ENCODE measurements at regions not wholly inside any gene's neighbourhood (a gene's known extent, or its start where the extent isn't known, plus 50 kb on each side); places are given as distances from the start of the nearest gene placed in this dataset.
"Not testable (repeated sequence)": the region's sequence is repeated elsewhere in the genome, so short reads cannot be mapped to it uniquely, and the experiment has no call there.

- Mint-ChIP-seq H3K9me3 (peaks cover 0 to 3% (median 2%) of the 10 kb centered on the region in 3 donors), H3K4me3 (no peak overlapping the region), H3K27me3 (peaks cover 2% of the 10 kb centered on the region), H3K36me3 (no peaks in the 10 kb centered on the region), H3K27ac (no peak overlapping the region), H3K4me1 (no peaks in the 10 kb centered on the region)
Observed at GRCh38 chr3:63719796-63720445, 67.4 kb downstream of the SNTN start.

GRCh38 chr3:63720951-63721350, 68.5 kb downstream of the SNTN start:
- not testable (repeated sequence) for H3K4me3 Mint-ChIP-seq, H3K27ac Mint-ChIP-seq, H3K9me3 Mint-ChIP-seq, H3K36me3 Mint-ChIP-seq, H3K27me3 Mint-ChIP-seq, H3K4me1 Mint-ChIP-seq

GRCh38 chr3:63724987-63725386, 72.5 kb downstream of the SNTN start:
- H3K9me3 Mint-ChIP-seq, result peaks cover 0 to 3% (median 2%) of the 10 kb centered on the region in 3 donors
- no peaks in the 10 kb centered on the region for H3K4me1 Mint-ChIP-seq

GRCh38 chr3:63726656-63727055, 74.2 kb downstream of the SNTN start:
- no peaks in the 10 kb centered on the region for H3K4me1 Mint-ChIP-seq

More at GRCh38 chr3:63724987-63725386, 72.5 kb downstream of the SNTN start:
- Mint-ChIP-seq H3K36me3 (no peaks in the 10 kb centered on the region), H3K4me3 (no peak overlapping the region), H3K27me3 (peaks cover 5% of the 10 kb centered on the region), H3K27ac (no peak overlapping the region)

GRCh38 chr3:63727233-63727632, 74.8 kb downstream of the SNTN start:
- Mint-ChIP-seq H3K27ac (peak overlapping the region in 1 of 3 donors; percentile 55), H3K27me3 (peaks cover 8% of the 10 kb centered on the region), H3K4me3 (no peak overlapping the region), H3K4me1 (no peaks in the 10 kb centered on the region), H3K36me3 (no peaks in the 10 kb centered on the region), H3K9me3 (peaks cover 0 to 2% (median 0%) of the 10 kb centered on the region in 3 donors)

More at GRCh38 chr3:63726656-63727055, 74.2 kb downstream of the SNTN start:
- no peak overlapping the region for H3K4me3 Mint-ChIP-seq
- peaks cover 0 to 2% (median 0%) of the 10 kb centered on the region in 3 donors for H3K9me3 Mint-ChIP-seq
- peak overlapping the region in 1 of 3 donors; percentile 55 for H3K27ac Mint-ChIP-seq
- no peaks in the 10 kb centered on the region for H3K36me3 Mint-ChIP-seq
- peaks cover 8% of the 10 kb centered on the region for H3K27me3 Mint-ChIP-seq

- H3K4me1 Mint-ChIP-seq, result peaks cover 0 to 1% (median 0%) of the 10 kb centered on the region in 3 donors
- peaks cover 6% of the 10 kb centered on the region for H3K27me3 Mint-ChIP-seq
- H3K4me3 Mint-ChIP-seq, result no peak overlapping the region
- H3K27ac Mint-ChIP-seq, result no peak overlapping the region
- no peaks in the 10 kb centered on the region for H3K36me3 Mint-ChIP-seq
- H3K9me3 Mint-ChIP-seq, result no peaks in the 10 kb centered on the region
Observed at GRCh38 chr3:63731866-63732265, 79.4 kb downstream of the SNTN start.

GRCh38 chr3:63733278-63733677, 80.8 kb downstream of the SNTN start:
- H3K27ac Mint-ChIP-seq, H3K36me3 Mint-ChIP-seq, H3K9me3 Mint-ChIP-seq, H3K4me1 Mint-ChIP-seq, H3K4me3 Mint-ChIP-seq, H3K27me3 Mint-ChIP-seq: not testable (repeated sequence)

GRCh38 chr3:63734632-63735031, 82.2 kb downstream of the SNTN start:
- H3K27ac Mint-ChIP-seq, H3K36me3 Mint-ChIP-seq, H3K4me1 Mint-ChIP-seq, H3K27me3 Mint-ChIP-seq, H3K9me3 Mint-ChIP-seq, H3K4me3 Mint-ChIP-seq: not testable (repeated sequence)

GRCh38 chr3:63736757-63737156, 82.3 kb upstream of the C3orf49 start:
- not testable (repeated sequence) for H3K4me3 Mint-ChIP-seq, H3K9me3 Mint-ChIP-seq, H3K27me3 Mint-ChIP-seq, H3K27ac Mint-ChIP-seq, H3K4me1 Mint-ChIP-seq, H3K36me3 Mint-ChIP-seq

GRCh38 chr3:63738577-63738976, 80.5 kb upstream of the C3orf49 start:
- not testable (repeated sequence) for H3K27ac Mint-ChIP-seq, H3K9me3 Mint-ChIP-seq, H3K36me3 Mint-ChIP-seq, H3K4me3 Mint-ChIP-seq, H3K4me1 Mint-ChIP-seq, H3K27me3 Mint-ChIP-seq

GRCh38 chr3:63739474-63739873, 79.6 kb upstream of the C3orf49 start:
- H3K4me1 Mint-ChIP-seq, result no peaks in the 10 kb centered on the region
- H3K9me3 Mint-ChIP-seq, result peaks cover 0 to 1% (median 0%) of the 10 kb centered on the region in 3 donors
- no peak overlapping the region for H3K4me3 Mint-ChIP-seq
- H3K36me3 Mint-ChIP-seq, result no peaks in the 10 kb centered on the region
- H3K27me3 Mint-ChIP-seq, result no peaks in the 10 kb centered on the region
- no peak overlapping the region for H3K27ac Mint-ChIP-seq

- peaks cover 0 to 1% (median 0%) of the 10 kb centered on the region in 3 donors for H3K9me3 Mint-ChIP-seq
Observed at GRCh38 chr3:63740116-63740515, 79.0 kb upstream of the C3orf49 start.

GRCh38 chr3:63744693-63745092, 74.4 kb upstream of the C3orf49 start:
- not testable (repeated sequence) for H3K27me3 Mint-ChIP-seq, H3K36me3 Mint-ChIP-seq, H3K27ac Mint-ChIP-seq, H3K4me3 Mint-ChIP-seq, H3K4me1 Mint-ChIP-seq
- peaks cover 4 to 12% (median 7%) of the 10 kb centered on the region in 3 donors for H3K9me3 Mint-ChIP-seq

More at GRCh38 chr3:63740116-63740515, 79.0 kb upstream of the C3orf49 start:
- no peaks in the 10 kb centered on the region for H3K36me3 Mint-ChIP-seq
- no peak overlapping the region for H3K4me3 Mint-ChIP-seq
- H3K4me1 Mint-ChIP-seq, result no peaks in the 10 kb centered on the region
- H3K27me3 Mint-ChIP-seq, result no peaks in the 10 kb centered on the region
- no peak overlapping the region for H3K27ac Mint-ChIP-seq

GRCh38 chr3:63745757-63746156, 73.3 kb upstream of the C3orf49 start:
- Mint-ChIP-seq H3K9me3 (peaks cover 4 to 12% (median 7%) of the 10 kb centered on the region in 3 donors), H3K4me3 (no peak overlapping the region), H3K27ac (no peak overlapping the region), H3K27me3 (no peaks in the 10 kb centered on the region), H3K36me3 (peaks cover 1% of the 10 kb centered on the region), H3K4me1 (no peaks in the 10 kb centered on the region)

- H3K27ac Mint-ChIP-seq, result no peak overlapping the region
- H3K4me3 Mint-ChIP-seq, result no peak overlapping the region
- peaks cover 4 to 12% (median 7%) of the 10 kb centered on the region in 3 donors for H3K9me3 Mint-ChIP-seq
- H3K36me3 Mint-ChIP-seq, result peaks cover 1% of the 10 kb centered on the region
- no peaks in the 10 kb centered on the region for H3K27me3 Mint-ChIP-seq
- no peaks in the 10 kb centered on the region for H3K4me1 Mint-ChIP-seq
Observed at GRCh38 chr3:63746211-63746610, 72.9 kb upstream of the C3orf49 start.

GRCh38 chr3:63751459-63751858, 67.6 kb upstream of the C3orf49 start:
- Mint-ChIP-seq H3K27me3 (no peaks in the 10 kb centered on the region), H3K36me3 (peaks cover 1% of the 10 kb centered on the region), H3K27ac (no peak overlapping the region), H3K4me1 (no peaks in the 10 kb centered on the region), H3K4me3 (no peak overlapping the region), H3K9me3 (peaks cover 4 to 12% (median 4%) of the 10 kb centered on the region in 3 donors)

Measured in IgD-negative memory B cell (primary cell).